HG02885 (cell line): ENCODE measurements at regions not wholly inside any gene's neighbourhood (a gene's known extent, or its start where the extent isn't known, plus 50 kb on each side); places are given as distances from the start of the nearest gene placed in this dataset.
"Not testable (repeated sequence)": the region's sequence is repeated elsewhere in the genome, so short reads cannot be mapped to it uniquely, and the experiment has no call there.

ENCODE experiments used
- ATAC-seq: cut with Tn5 transposase; IDR thresholded peaks from one replicate; pipeline ENCODE4 v1.9.1; 2021; ENCODE audit warnings: mild to moderate bottlenecking; ENCODE audit not compliant: unreplicated experiment, poor library complexity

DNA sequence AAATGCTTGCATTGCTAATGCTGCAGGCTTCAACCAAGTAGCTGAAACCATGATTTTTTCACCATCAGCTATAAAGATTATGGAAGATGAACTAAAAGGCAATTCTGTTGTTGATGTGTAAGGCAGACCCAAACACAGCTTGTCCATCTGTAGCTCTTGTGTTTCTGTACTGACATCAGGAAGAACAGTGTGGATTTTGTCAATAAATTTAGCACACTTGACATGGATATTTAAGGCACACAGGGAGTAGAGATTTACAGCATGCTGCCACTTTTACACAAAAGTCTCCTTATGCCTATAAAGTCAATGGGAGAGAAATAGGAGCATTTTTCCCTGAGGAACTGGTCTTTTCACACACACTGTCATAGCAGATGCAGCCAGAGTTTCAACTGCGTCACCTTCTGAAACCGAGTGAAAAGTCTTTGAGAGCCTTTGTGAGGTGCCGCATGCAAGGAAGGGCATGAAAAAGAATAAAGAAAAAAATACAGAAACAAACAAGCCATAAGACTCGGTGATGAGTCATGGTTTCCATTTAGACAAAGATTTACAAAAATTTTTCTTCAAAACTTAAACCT lies 261.4 kb upstream of the TFAP2D start:
- ATAC-seq, result no peak

DNA sequence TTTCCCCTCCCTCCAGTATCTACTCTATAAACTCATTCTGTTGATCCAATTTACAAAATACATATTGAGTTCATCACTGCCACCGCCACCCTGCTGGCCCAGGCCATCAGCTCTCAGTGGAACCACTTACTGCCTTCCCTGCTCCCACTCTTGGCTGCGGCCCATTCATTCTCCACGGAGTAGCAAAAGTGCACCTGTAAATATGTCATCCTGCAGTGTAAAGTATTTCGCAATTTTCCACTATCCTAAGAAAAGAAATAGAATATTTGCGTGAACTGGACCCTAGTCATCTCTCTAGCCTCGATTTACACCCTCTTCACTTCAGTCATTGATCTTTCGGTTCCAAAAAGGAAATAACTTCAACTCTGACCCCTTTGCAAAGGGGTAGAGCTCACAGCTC lies 258.3 kb upstream of the TFAP2D start:
- no peak for ATAC-seq

DNA sequence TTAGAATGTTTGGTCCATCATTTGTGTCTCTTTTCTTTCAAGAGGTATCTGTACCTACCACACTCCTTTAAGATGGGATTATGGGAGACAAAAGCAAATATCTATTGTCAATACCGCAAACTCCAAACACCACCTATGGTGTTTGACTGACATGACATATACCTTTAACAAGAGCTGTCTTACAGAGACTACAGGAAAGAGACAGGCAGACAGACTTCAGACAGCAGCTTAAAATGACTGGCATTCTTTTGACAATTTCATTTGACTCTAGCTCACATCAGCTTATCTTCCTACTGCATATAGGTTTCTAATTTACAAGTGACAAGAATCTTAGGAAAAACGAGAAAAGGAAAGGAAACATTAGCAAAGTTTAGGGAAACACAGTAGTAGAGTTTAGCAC lies 256.0 kb upstream of the TFAP2D start:
- ATAC-seq, result no peak

DNA sequence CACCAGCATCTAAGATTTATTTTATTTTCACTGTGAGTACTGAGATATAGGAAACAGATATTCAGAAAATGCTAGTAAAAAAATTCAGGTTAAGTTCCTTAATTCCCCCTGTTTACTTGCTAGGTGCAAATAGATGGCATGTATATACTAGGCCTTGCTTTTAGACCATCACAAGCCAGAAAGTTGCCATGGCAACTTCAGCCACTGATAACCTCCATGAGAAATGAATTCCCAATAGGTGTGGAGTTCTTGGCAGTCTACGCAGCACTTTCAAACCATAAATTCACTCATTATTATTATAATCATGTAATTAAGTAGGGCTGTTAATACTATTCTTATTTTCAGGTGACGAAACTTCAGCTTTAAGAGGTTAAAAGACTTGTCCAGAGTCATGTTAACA lies 251.6 kb upstream of the TFAP2D start:
- no peak for ATAC-seq

DNA sequence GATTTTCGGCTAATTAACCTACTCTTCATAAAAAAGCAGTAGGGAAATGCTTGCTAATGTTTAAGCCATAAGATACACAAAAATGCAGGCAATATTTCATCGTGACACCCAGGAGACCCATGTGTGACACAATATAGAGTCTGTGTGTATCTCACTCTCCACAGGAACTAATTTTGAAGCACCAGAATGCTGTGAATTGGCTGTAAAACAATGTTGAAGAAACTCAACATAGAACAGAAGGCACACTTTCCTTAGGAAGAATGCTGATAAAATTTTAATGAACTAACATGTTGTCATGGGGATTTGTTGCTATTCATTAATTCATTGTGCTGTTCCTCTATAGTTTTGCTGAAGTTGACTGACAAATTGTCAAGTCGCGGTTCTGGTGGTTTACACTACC lies 249.4 kb upstream of the TFAP2D start:
- no peak for ATAC-seq

DNA sequence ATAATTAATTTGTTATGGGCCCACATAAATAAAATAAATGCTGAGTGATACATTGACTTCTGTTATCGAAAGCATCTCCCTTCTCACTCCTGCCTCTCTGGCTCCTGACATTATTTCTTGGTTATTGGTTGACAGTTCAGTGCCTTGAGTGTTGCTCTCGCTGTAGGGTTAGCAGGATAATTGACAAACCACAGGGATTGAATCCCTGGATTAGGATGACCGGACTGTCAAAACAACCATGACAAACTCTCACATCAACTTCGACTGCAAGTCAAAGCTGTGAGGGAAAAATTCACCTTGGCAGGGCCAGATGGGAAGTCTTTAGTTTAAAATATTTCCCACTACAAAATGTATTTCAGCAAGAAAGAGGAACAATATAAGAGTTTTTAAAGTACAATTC lies 245.4 kb upstream of the TFAP2D start:
- no peak for ATAC-seq

DNA sequence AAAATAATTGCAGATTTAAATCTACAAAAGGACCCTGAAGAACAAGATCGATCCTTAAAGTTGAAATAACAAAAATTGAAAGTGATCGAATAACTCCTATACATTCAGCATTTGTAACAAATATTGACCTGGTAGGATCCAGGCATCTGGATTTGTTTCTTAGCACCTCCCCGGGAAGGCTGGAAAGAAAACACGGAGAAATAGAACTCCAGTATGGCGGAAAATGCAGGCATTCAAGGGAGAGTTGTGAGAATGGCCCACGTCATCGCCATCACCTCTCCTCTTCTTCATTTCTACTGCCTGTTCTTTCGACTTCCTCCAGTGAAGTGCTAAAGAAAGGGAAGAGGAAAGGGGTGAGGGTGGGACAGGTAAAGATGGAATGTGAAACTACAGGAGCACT lies 242.3 kb upstream of the TFAP2D start:
- no peak for ATAC-seq

DNA sequence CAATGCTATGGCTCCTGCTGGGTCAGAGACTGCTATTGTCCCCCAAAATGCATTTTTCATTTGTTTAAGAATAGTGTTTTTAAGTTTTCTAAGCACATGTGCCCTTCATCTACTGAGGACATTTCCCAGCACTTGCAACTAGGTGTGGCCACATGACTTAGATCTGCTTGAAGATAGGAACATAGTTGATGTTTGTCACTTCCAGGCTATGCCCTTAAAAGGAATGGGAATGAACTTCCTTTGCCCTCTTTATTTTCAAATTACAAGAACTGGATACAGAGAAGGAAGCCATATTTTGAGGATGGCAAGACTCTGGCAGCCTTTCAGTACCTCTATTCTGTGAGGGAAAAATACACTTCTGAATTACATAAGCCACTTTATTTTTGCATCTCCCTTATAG lies 203.0 kb upstream of the TFAP2D start:
- ATAC-seq, result no peak

DNA sequence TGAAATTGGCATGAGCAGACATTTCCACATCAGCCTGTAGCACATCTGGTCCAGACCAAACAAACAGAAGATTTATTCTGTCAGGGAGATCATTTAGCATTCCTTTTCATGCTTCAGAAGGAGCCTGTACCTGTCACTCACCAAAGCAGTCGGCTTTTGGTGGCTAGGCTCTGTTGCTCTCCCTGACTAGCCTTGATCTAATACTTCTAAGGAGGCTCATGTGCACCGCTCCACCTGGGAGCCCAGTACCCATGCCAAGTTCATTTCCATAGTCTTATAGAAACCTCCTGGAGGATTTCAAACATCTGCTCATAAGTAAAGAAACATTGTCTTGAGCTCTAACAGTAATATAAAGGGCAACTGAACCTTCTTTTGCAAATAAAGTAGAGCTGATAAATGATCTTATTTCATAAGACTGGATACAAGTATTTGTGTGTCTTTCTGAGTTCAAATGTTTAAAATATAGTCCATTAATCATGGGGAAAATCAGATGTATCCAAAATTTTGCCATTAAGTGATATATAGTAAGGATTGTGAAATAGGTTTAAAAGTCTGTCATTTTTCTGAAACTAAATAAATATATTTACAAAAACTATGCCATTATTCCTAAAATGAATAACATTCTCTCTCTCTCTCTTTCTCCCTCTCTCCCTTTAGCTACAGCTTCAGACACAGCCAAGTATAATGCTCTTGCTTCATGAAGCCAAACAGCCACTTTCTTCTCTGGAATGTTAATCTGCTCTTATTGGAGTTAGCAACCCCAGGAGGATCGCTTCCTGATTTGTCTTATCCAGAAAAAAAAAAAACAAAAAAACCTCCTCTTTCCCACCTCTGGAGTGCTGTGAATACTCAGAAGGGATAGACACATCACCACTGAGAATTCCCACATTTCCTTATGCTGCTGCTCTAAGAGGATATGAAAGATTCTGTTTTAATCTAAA lies 192.7 kb upstream of the TFAP2D start:
- no peak for ATAC-seq

DNA sequence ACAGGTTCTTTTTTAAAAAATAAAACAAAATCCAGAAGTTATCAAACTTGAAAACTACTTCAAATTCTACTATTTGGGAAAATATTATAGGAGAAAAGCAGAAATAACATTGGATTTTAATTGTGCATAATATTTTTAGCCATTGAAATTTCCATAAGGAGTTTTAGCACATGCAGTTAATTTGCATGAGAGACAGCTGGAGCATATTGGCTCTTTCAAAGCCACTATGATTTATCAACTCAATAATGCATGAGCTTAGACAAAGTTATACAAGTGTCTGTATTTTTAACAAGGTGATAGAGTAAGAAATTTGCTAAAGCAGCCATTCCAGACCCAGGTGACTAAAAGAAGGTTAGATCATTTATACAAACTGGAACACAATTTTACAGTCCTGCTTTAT lies 189.0 kb upstream of the TFAP2D start:
- ATAC-seq, result no peak

DNA sequence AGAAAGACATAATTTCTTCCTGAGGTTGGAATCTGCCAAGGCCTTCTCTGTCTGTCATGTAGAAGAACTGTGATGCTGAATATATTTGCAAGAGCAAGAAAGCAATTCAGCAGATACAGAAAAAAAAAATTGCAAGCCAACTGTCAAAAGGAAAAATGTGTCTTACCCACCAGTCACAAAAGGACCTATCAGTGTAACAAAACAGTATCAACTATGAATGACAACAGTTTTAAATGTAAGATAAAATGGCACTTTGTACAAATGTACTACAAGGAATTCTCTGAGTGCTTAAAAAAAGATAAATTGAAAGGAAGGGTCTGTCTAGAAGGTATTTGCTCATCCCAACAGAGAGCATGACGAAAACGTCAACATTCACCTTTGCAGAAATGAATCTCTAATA lies 185.3 kb upstream of the TFAP2D start:
- ATAC-seq, result no peak

DNA sequence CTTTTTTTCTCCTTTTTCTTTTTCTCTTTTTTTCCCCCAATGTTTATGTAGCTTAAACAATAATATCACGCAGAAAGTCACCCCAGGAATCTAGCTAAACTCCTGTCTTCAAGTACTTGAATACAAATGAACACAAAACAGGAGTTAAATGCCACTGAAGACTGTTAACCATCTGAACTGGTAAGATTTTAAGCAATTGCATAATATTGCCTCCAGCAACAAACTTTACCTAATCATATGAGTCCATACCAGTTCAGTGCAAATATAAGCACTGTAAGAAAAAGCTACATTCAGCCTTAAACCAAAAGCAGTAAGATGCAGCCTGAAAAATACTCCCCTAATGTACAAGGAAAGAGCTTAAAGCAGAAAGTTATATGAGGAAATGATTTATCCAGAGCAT lies 173.9 kb upstream of the TFAP2D start:
- ATAC-seq, result no peak

DNA sequence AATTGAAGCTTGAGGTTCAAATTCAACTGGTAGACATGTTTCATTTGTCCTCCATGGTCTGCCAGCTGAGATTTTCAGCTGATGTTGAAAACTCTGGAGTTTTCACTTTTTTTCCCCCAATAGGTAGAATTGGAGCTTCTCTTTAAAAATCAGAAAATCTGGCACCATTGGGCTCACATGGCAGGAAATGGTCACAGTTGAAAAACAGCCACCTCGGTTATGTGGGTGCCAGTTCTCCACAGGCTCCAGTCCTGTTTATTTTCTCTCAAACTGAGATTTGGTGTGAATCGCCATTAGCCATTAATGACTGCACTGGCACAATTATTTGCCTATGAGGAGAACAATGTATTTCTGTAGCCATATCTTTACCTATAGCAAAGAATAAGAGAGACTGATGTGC lies 171.4 kb upstream of the TFAP2D start:
- no peak for ATAC-seq

DNA sequence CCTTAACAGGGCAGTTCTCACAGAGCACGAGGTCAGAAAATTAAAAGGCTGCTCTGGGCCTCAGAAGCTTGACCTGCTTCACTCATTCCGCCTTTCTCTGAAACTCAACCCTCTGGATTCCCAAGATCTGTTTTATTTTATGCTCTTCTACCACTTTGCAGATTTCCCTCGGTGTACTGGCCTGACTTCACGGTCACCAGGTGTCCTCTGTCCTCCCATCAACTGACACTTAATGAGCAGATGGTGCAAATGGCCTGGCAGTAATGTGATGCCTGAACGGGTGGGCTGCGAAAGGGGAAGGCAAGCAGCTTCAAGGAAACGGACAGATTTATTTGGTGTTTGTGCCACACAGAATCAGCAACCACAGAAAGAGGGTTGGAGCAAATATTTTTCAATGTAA lies 169.7 kb upstream of the TFAP2D start:
- no peak for ATAC-seq

DNA sequence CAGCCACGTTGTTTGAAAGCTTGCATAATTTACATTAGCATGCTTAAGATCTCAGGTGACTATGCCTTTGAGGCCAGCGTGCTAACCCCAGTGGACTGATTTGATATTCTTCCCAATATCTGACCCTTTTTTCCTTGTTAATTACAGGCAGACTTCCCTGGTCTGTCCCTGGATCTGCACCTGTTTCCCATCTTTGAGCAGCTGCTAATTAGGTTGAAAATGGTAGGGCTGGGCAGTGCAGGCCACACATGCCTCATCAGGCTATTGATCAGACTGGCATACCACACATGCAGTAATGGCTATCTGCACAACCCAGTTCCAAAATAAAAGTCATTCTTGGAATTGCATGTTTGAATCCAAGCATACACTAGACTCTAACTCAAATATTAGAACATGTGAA lies 164.3 kb upstream of the TFAP2D start:
- ATAC-seq, result no peak

DNA sequence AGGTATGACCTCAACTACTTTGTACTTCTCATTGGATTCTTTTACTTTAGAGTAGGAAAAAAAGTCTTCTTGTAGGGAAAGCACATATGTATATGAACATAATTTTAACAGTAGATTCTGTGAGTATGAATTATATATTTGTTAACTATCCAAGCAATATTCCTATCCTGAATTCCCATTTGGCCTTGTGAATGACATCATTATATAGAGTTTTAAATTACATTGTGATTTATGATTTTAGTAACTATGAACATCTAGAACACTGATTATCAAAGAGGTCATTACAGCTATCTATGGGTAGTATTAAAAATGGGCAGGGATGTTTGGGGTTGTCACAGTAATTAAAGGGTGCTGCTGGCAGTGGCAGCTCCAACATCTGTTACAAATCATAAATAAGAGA lies 163.9 kb upstream of the TFAP2D start:
- no peak for ATAC-seq

DNA sequence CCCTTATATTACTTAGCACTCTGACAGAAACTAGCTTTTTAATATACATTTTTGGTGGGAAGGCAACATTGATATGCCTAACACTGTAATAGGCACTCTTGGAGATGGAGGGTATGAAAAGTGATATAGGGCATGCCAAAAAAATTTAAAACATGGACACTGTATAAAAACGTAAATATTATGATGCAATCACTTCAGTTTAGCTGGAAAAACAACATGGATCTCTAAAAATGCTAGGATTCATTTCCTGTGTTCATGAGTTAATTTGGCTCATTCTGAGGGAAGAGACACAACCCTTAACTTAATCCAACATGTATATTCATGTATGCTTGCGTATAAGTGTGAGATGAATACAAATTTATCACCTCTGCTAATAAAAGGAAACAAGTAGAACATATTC lies 157.3 kb upstream of the TFAP2D start:
- no peak for ATAC-seq

DNA sequence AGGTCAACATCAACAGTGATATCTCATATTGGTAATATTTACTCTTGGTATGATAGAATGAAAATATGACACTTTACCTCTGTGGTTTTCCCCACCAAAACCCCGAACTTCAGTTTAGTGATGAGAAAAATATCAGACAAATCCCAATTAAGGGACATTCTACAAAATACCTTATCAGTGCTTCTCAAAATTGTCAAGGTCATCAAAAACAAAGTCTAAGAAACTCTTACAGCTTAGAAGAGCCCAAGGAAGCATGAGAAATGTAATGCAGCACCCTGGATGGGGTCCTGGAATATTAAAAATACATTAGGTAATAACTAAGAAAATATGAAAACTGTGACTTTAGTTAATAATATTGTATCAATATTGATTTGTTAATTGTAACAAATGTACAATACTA lies 148.3 kb upstream of the TFAP2D start:
- no peak for ATAC-seq

DNA sequence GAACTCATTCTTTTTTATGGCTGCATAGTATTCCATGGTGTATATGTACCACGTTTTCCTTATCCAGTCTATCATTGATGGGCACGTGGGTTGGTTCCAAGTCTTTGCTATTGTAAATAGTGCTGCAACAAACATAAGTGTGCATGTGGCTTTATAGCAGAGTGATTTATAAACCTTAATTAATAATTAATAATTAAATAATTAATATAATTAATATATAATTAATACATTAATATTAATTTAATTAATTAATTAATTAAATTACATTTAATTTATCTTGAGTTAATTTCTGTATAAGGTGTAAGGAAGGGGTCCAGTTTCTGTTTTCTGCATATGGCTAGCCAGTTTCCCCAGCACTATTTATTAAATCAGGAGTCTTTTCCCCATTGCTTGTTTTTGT lies 142.1 kb upstream of the TFAP2D start:
- not testable (repeated sequence) for ATAC-seq

DNA sequence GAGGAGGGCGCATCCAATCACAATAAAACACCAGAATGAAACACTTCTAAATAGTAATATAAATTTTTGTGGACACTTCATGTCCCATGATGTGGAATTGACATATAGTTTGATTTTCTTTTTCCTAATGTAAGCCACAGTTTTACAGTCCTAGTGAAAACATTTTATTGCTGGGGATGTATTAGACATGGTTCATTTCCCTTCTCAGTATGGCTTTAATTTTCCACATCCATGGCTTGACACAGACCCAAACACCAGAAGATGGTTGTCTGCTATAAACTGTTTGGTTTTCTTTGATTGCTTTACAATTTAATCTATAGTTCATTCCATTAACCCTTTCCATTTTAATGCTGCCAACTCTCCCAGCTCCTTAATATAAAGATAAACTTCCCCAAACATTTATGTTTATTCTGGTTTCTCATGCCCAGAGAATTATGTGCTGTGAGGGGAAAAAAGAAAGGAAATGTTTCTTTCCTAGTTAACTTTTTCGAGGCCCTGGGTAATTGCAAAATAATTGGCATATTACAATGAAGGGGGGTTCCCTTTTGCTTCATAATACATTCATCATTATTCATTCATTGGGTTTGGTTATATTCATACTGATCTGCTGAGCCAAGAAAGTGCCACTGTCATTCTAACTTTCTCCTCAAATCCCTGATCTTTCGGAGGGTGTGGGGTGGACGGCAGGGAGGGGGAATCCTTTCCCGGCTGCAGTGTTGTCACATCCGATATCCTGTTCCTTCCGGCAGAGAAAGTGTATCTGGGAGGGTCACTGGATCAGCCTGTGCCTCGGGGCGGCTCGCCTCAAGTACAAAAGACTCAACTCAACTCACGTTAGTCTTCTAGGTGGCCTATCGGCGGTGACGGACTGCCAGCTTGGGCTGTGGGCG lies 127.6 kb upstream of the TFAP2D start:
- ATAC-seq, result no peak

DNA sequence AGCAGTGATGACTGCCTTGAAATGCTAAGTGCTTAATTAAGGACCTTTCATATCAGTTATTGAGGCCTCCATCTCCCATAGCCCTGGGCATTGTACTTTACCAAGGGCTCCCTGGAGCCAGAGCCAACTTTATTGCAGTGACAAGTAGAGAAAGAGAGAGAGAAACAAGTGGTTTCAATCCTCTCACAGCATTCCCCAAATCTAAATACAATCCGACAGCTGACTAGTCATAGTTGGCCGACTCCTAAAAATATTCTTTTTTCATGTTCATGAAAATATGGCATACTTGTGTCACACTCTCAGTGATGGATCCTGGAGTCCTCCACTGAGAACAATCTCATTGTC lies 127.0 kb upstream of the TFAP2D start:
- no peak for ATAC-seq
